ENCODE measurements at regions not wholly inside any gene's neighbourhood (a gene's known extent, or its start where the extent isn't known, plus 50 kb on each side); places are given as distances from the start of the nearest gene placed in this dataset.

DNA sequence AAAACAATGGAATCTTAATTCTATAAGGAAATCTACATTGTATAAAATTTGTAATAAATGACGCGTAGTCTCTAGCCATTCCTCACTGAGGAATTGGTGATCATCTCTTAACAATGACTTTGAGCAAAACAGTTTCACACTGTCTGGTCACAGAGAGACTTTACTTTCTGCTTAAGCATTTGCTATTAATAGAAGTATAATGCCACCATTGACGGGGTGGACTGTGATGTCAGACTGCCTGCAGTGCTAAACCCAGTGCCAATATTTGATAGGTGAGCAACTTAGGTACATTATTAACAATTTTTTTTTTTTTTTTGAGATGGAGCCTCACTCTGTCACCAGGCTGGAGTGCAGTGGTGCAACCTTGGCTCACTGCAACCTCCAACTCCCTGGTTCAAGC lies 494.9 kb upstream of the ADAMTS9 start:
- TF ChIP-seq, protein P1, sequence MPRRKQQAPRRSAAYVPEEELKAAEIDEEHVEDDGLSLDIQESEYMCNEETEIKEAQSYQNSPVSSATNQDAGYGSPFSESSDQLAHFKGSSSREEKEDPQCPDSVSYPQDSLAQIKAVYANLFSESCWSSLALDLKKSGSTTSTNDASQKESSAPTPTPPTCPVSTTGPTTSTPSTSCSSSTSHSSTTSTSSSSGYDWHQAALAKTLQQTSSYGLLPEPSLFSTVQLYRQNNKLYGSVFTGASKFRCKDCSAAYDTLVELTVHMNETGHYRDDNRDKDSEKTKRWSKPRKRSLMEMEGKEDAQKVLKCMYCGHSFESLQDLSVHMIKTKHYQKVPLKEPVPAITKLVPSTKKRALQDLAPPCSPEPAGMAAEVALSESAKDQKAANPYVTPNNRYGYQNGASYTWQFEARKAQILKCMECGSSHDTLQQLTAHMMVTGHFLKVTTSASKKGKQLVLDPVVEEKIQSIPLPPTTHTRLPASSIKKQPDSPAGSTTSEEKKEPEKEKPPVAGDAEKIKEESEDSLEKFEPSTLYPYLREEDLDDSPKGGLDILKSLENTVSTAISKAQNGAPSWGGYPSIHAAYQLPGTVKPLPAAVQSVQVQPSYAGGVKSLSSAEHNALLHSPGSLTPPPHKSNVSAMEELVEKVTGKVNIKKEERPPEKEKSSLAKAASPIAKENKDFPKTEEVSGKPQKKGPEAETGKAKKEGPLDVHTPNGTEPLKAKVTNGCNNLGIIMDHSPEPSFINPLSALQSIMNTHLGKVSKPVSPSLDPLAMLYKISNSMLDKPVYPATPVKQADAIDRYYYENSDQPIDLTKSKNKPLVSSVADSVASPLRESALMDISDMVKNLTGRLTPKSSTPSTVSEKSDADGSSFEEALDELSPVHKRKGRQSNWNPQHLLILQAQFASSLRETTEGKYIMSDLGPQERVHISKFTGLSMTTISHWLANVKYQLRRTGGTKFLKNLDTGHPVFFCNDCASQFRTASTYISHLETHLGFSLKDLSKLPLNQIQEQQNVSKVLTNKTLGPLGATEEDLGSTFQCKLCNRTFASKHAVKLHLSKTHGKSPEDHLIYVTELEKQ (tag by site-specific recombination; IDR thresholded peaks at IDR 0.05; ENCODE audit: borderline replicate concordance), result no peak
- TF ChIP-seq PRDM1 (tag by site-specific recombination; IDR thresholded peaks at IDR 0.05), result no peak
- ChIA-PET POLR2A (no interaction called here), CTCF (no interaction called here)
- Histone ChIP-seq H3K4me1 (ENCODE audit: control insufficient read depth, insufficient read depth, low read length) (no peaks in the 10 kb centered on the region; the same call in 1 of the 2 replicates), H3K36me3 (ENCODE audit: control insufficient read depth in 2 of 2, insufficient read depth in 1 of 2, low read length in 2 of 2) (no peaks in the 10 kb centered on the region), H3K27ac (ENCODE audit: extremely low read depth, low read depth, low read length) (no peak overlapping the region), H3K9me3 (ENCODE audit: control insufficient read depth, insufficient read depth, low read depth, low read length) (no peaks in the 10 kb centered on the region), H3K4me3 (ENCODE audit: low read depth, low read length) (no peak overlapping the region)

DNA sequence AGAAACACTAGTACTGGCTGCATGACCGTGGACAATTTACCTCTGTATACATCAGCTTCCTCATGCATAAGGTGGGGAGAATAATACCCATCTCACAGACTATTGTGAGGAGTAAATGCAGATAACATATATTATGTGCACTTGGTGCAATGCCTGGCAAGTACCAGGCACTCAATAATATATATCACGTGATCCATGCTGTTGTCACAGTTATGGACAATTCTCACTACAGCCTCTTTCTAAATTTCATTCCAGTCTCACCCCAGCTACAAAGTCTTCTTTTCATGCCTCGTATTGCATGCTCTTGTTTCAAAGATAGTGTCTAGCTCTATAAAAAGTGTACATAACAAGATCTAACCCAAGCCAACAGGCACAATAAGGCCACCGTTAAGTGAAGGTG lies 494.3 kb upstream of the ADAMTS9 start:
- no peaks in the 10 kb centered on the region for H3K9me3 ChIP-seq (ENCODE audit: control insufficient read depth, insufficient read depth, low read depth, low read length)
- H3K36me3 ChIP-seq (ENCODE audit: control insufficient read depth in 2 of 2, insufficient read depth in 1 of 2, low read length in 2 of 2), result no peaks in the 10 kb centered on the region
- TF ChIP-seq, protein P2, sequence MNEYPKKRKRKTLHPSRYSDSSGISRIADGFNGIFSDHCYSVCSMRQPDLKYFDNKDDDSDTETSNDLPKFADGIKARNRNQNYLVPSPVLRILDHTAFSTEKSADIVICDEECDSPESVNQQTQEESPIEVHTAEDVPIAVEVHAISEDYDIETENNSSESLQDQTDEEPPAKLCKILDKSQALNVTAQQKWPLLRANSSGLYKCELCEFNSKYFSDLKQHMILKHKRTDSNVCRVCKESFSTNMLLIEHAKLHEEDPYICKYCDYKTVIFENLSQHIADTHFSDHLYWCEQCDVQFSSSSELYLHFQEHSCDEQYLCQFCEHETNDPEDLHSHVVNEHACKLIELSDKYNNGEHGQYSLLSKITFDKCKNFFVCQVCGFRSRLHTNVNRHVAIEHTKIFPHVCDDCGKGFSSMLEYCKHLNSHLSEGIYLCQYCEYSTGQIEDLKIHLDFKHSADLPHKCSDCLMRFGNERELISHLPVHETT (tag by site-specific recombination; IDR thresholded peaks at IDR 0.05), result no peak
- TF ChIP-seq ZNF23 (tag by site-specific recombination; IDR thresholded peaks at IDR 0.05; ENCODE audit: borderline replicate concordance) (no peak), ZNF202 (tag by site-specific recombination; IDR thresholded peaks at IDR 0.05; ENCODE audit: borderline replicate concordance) (no peak), MYNN (tag by site-specific recombination; IDR thresholded peaks at IDR 0.05; ENCODE audit: borderline replicate concordance) (no peak), ZNF596 (tag by site-specific recombination; IDR thresholded peaks at IDR 0.05) (no peak), ZNF776 (tag by site-specific recombination; IDR thresholded peaks at IDR 0.05; ENCODE audit: borderline replicate concordance) (no peak), ZNF391 (tag by site-specific recombination; IDR thresholded peaks at IDR 0.05; ENCODE audit: borderline replicate concordance, low read depth) (no peak), ZNF610 (tag by site-specific recombination; IDR thresholded peaks at IDR 0.05; ENCODE audit: borderline replicate concordance) (no peak), ZNF677 (tag by site-specific recombination; IDR thresholded peaks at IDR 0.05) (no peak), ZBTB21 (tag by site-specific recombination; IDR thresholded peaks at IDR 0.05) (no peak), OVOL3 (tag by site-specific recombination; IDR thresholded peaks at IDR 0.05) (no peak), ZNF121 (tag by site-specific recombination; IDR thresholded peaks at IDR 0.05) (no peak), ZNF10 (tag by site-specific recombination; IDR thresholded peaks at IDR 0.05) (no peak)
- TF ChIP-seq, protein P3, sequence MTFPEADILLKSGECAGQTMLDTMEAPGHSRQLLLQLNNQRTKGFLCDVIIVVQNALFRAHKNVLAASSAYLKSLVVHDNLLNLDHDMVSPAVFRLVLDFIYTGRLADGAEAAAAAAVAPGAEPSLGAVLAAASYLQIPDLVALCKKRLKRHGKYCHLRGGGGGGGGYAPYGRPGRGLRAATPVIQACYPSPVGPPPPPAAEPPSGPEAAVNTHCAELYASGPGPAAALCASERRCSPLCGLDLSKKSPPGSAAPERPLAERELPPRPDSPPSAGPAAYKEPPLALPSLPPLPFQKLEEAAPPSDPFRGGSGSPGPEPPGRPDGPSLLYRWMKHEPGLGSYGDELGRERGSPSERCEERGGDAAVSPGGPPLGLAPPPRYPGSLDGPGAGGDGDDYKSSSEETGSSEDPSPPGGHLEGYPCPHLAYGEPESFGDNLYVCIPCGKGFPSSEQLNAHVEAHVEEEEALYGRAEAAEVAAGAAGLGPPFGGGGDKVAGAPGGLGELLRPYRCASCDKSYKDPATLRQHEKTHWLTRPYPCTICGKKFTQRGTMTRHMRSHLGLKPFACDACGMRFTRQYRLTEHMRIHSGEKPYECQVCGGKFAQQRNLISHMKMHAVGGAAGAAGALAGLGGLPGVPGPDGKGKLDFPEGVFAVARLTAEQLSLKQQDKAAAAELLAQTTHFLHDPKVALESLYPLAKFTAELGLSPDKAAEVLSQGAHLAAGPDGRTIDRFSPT (tag by site-specific recombination; IDR thresholded peaks at IDR 0.05), result no peak
- TF ChIP-seq, protein P4, sequence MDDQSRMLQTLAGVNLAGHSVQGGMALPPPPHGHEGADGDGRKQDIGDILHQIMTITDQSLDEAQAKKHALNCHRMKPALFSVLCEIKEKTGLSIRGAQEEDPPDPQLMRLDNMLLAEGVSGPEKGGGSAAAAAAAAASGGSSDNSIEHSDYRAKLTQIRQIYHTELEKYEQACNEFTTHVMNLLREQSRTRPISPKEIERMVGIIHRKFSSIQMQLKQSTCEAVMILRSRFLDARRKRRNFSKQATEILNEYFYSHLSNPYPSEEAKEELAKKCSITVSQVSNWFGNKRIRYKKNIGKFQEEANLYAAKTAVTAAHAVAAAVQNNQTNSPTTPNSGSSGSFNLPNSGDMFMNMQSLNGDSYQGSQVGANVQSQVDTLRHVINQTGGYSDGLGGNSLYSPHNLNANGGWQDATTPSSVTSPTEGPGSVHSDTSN (CRISPR knock-in tag; IDR thresholded peaks at IDR 0.05), result no peak
- TF ChIP-seq, protein P5, sequence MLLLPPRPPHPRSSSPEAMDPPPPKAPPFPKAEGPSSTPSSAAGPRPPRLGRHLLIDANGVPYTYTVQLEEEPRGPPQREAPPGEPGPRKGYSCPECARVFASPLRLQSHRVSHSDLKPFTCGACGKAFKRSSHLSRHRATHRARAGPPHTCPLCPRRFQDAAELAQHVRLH (tag by site-specific recombination; IDR thresholded peaks at IDR 0.05), result no peak
- TF ChIP-seq, protein P6, sequence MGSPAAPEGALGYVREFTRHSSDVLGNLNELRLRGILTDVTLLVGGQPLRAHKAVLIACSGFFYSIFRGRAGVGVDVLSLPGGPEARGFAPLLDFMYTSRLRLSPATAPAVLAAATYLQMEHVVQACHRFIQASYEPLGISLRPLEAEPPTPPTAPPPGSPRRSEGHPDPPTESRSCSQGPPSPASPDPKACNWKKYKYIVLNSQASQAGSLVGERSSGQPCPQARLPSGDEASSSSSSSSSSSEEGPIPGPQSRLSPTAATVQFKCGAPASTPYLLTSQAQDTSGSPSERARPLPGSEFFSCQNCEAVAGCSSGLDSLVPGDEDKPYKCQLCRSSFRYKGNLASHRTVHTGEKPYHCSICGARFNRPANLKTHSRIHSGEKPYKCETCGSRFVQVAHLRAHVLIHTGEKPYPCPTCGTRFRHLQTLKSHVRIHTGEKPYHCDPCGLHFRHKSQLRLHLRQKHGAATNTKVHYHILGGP (tag by site-specific recombination; IDR thresholded peaks at IDR 0.05), result no peak
- H3K27ac ChIP-seq (ENCODE audit: extremely low read depth, low read depth, low read length), result no peak overlapping the region
- no peaks in the 10 kb centered on the region; the same call in 1 of the 2 replicates for H3K4me1 ChIP-seq (ENCODE audit: control insufficient read depth, insufficient read depth, low read length)
- ChIA-PET CTCF (interaction anchor here (0.6 kb wide), 1 partner anchor 385 kb away, joined by 3 read pairs; no protein-coding TSS in a partner anchor), POLR2A (no interaction called here)
- no peak overlapping the region for H3K4me3 ChIP-seq (ENCODE audit: low read depth, low read length)

Data from HEK293 (cell line).